H9 (cell line): ENCODE measurements at regions not wholly inside any gene's neighbourhood (a gene's known extent, or its start where the extent isn't known, plus 50 kb on each side); places are given as distances from the start of the nearest gene placed in this dataset.
A peak's percentile ranks its signal among the peaks of the same experiment; 100 is the strongest.

Source experiments
- DNase-seq: peaks from one replicate; pipeline ENCODE4 v3.0.0-alpha.2; 2017
- H2AFZ ChIP-seq: one replicate; pipeline ENCODE4 v1.6.1; 2013; ENCODE audit warnings: mild to moderate bottlenecking, low read length, control low read depth, moderate library complexity
- H2AK5ac ChIP-seq: 2 replicates; pipeline ENCODE4 v1.6.1; 2013; ENCODE audit warnings: low read length, control low read depth, mixed read lengths; ENCODE audit not compliant: insufficient read length
- H2BK120ac ChIP-seq: one replicate; pipeline ENCODE4 v1.6.1; 2013; ENCODE audit warnings: low read depth, mild to moderate bottlenecking, low read length, control low read depth, inconsistent platforms; ENCODE audit not compliant: poor library complexity, severe bottlenecking
- H2BK12ac ChIP-seq: 2 replicates; pipeline ENCODE4 v1.6.1; 2013; ENCODE audit warnings: low read length, control low read depth, mixed read lengths, low read depth; ENCODE audit not compliant: insufficient read length
- H2BK15ac ChIP-seq: 2 replicates; pipeline ENCODE4 v1.6.1; 2013; ENCODE audit warnings: low read depth, low read length, control low read depth
- H2BK20ac ChIP-seq: one replicate; pipeline ENCODE4 v1.6.1; 2013; ENCODE audit warnings: low read depth, mild to moderate bottlenecking, low read length, control low read depth, inconsistent platforms; ENCODE audit not compliant: poor library complexity, severe bottlenecking
- H2BK5ac ChIP-seq: 2 replicates; pipeline ENCODE4 v1.6.1; 2013; ENCODE audit warnings: low read length, control low read depth, mixed read lengths; ENCODE audit not compliant: insufficient read length
- H3K14ac ChIP-seq: 2 replicates; pipeline ENCODE4 v1.6.1; 2013; ENCODE audit warnings: low read length, control low read depth; ENCODE audit not compliant: insufficient read depth
- H3K18ac ChIP-seq: 2 replicates; pipeline ENCODE4 v1.6.1; 2013; ENCODE audit warnings: low read depth, mild to moderate bottlenecking, mixed read lengths, low read length, control low read depth; ENCODE audit not compliant: insufficient read length
- H3K23ac ChIP-seq: 2 replicates; pipeline ENCODE4 v1.6.1; 2013; ENCODE audit warnings: low read length, control low read depth, mixed read lengths, low read depth; ENCODE audit not compliant: insufficient read length
- H3K23me2 ChIP-seq: 2 replicates; pipeline ENCODE4 v1.6.1; 2013; ENCODE audit warnings: low read depth, mild to moderate bottlenecking, mixed read lengths, low read length, control low read depth; ENCODE audit not compliant: insufficient read length, poor library complexity, severe bottlenecking
- H3K27ac ChIP-seq: 2 replicates; pipeline ENCODE4 v1.5.1; 2013; ENCODE audit warnings: low read length, control low read depth, mixed read lengths, low read depth; ENCODE audit not compliant: insufficient read length
- H3K27me3 ChIP-seq: 2 replicates; pipeline ENCODE4 v1.6.1; 2013; ENCODE audit warnings: low read length, control low read depth, inconsistent platforms; ENCODE audit not compliant: insufficient read depth
- H3K4ac ChIP-seq: 2 replicates; pipeline ENCODE4 v1.6.1; 2013; ENCODE audit warnings: low read depth, mild to moderate bottlenecking, control low read depth, inconsistent platforms, low read length, moderate library complexity
- H3K4me1 ChIP-seq: 2 replicates; pipeline ENCODE4 v1.6.1; 2013; ENCODE audit warnings: low read length, control low read depth, inconsistent platforms; ENCODE audit not compliant: insufficient read depth
- H3K4me2 ChIP-seq: 2 replicates; pipeline ENCODE4 v1.6.1; 2013; ENCODE audit warnings: low read length, control low read depth, mixed read lengths; ENCODE audit not compliant: insufficient read length, insufficient read depth
- H3K56ac ChIP-seq: 2 replicates; pipeline ENCODE4 v1.6.1; 2013; ENCODE audit warnings: low read depth, mild to moderate bottlenecking, mixed read lengths, low read length, control low read depth; ENCODE audit not compliant: insufficient read length
- H3K79me1 ChIP-seq: 2 replicates; pipeline ENCODE4 v1.6.1; 2013; ENCODE audit warnings: low read depth, mild to moderate bottlenecking, moderate library complexity, low read length, control low read depth, inconsistent platforms; ENCODE audit not compliant: insufficient read depth, poor library complexity, severe bottlenecking
- H3K79me2 ChIP-seq: 2 replicates; pipeline ENCODE4 v1.6.1; 2013; ENCODE audit warnings: low read length, control low read depth, inconsistent platforms; ENCODE audit not compliant: insufficient read depth
- H3K9ac ChIP-seq: 2 replicates; pipeline ENCODE4 v1.6.1; 2013; ENCODE audit warnings: low read length, control low read depth, mixed read lengths; ENCODE audit not compliant: insufficient read length; ENCODE audit errors: extremely low read depth
- H3K9me3 ChIP-seq: one replicate; pipeline ENCODE4 v1.6.1; 2013; ENCODE audit warnings: low read depth, low read length, inconsistent platforms; ENCODE audit not compliant: control insufficient read depth
- H3T11ph ChIP-seq: one replicate; pipeline ENCODE4 v1.6.1; 2013; ENCODE audit warnings: mild to moderate bottlenecking, low read length, control low read depth, inconsistent platforms
- H4K20me1 ChIP-seq: one replicate; pipeline ENCODE4 v1.6.1; 2013; ENCODE audit not compliant: control insufficient read depth, insufficient read length, insufficient read depth
- H4K5ac ChIP-seq: 2 replicates; pipeline ENCODE4 v1.6.1; 2013; ENCODE audit warnings: low read depth, mild to moderate bottlenecking, mixed read lengths, low read length, control low read depth; ENCODE audit not compliant: insufficient read length
- H4K8ac ChIP-seq: replicated peaks from 2 replicates; pipeline ENCODE4 v1.6.1; 2013; ENCODE audit warnings: low read length, control low read depth, mixed read lengths, low read depth; ENCODE audit not compliant: insufficient read length
- H4K91ac ChIP-seq: 2 replicates; pipeline ENCODE4 v1.6.1; 2013; ENCODE audit warnings: low read depth, mild to moderate bottlenecking, moderate library complexity, mixed read lengths, low read length, control low read depth; ENCODE audit not compliant: insufficient read length
- H3K27ac Mint-ChIP-seq, 3 experiments: 2 replicates in 2 of 3; 3 replicates in 1 of 3; pipeline ENCODE4 v1.8.0; 2020 to 2021; ENCODE audit warnings: mixed read lengths in 3 of 3, mild to moderate bottlenecking in 1 of 3, moderate library complexity in 1 of 3
- H3K27me3 Mint-ChIP-seq: 2 replicates; pipeline ENCODE4 v1.8.0; 2021; ENCODE audit warnings: low read depth, mild to moderate bottlenecking, moderate library complexity, mixed read lengths
- H3K36me3 Mint-ChIP-seq, 3 experiments: 2 replicates in 2 of 3; 3 replicates in 1 of 3; pipeline ENCODE4 v1.8.0; 2020 to 2021; ENCODE audit warnings: low read depth in 3 of 3, mixed read lengths in 3 of 3; ENCODE audit not compliant: insufficient read depth in 1 of 3
- H3K4me1 Mint-ChIP-seq, 2 experiments: 2 replicates each; pipeline ENCODE4 v1.8.0; 2020; ENCODE audit warnings: mixed read lengths in 2 of 2
- H3K4me3 Mint-ChIP-seq, 2 experiments: 2 replicates in 1 of 2; 3 replicates in 1 of 2; pipeline ENCODE4 v1.8.0; 2020 to 2021; ENCODE audit warnings: mild to moderate bottlenecking in 2 of 2, mixed read lengths in 2 of 2, moderate library complexity in 1 of 2
- H3K9me3 Mint-ChIP-seq, 2 experiments: 2 replicates in 1 of 2; 3 replicates in 1 of 2; pipeline ENCODE4 v1.8.0; 2020; ENCODE audit warnings: mild to moderate bottlenecking in 2 of 2, mixed read lengths in 2 of 2, moderate library complexity in 1 of 2
- WGBS: extraction: QIAGEN DNeasy Blood & Tissue Kit; methylation state at CpG from one replicate; pipeline ENCODE4 v1.1.7; 2013; ENCODE audit warnings: missing lambda C conversion rate, low lambda C conversion rate, mixed read lengths; ENCODE audit not compliant: insufficient read length; ENCODE audit errors: extremely low coverage; 5-methylcytosine and 5-hydroxymethylcytosine counted together
- TF ChIP-seq, protein P1 (sequence below): fragments of 200-600 bp; sonication (generic); conservative IDR thresholded peaks from 3 replicates; pipeline ENCODE4 v1.8.0; 2021; ENCODE audit warnings: antibody characterized with exemption, mild to moderate bottlenecking

DNA sequence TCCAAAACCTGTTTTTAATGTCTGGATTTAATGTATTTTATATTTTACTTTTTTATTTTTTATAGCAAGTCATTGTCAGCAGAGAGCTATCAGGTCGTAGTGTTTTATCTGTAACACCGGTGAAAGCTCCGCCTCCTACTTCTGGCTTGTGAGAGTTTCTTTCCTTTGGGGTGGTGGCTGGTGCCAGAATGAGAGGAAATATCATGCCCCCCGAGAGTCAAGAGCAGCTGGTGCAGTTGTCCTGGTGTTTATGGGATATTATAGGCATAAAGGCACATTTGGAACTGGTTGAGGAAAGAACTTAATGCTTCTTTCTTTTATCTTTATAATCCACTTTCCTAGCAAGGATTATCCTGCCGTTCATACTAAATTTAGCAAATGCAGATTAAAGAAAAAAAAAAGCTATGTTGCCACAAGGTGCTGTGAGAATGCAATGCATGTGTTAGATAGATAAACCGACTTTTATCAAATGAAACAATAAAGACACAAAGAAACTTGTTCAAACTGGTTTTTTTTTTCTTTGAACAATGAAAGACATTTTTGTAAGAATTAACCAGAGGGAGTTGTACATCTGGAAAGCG, 260.1 kb upstream of the PLSCR5 start:
- no peak overlapping the region for H3K27ac ChIP-seq
- no CpG with 5 or more reads among the region's 7 CpGs for WGBS
- Mint-ChIP-seq H3K9me3 (no peaks in the 10 kb centered on the region), H3K27me3 (no peaks in the 10 kb centered on the region; the same call in 1 of the 2 replicates), H3K27ac (no peak overlapping the region), H3K36me3 (no peaks in the 10 kb centered on the region), H3K4me3 (no peak overlapping the region), H3K4me1 (no peaks in the 10 kb centered on the region; a peak in 1 of 4 replicates)
- no peak overlapping the region for H2BK12ac ChIP-seq
- no peak overlapping the region for H3K4me2 ChIP-seq
- H4K8ac ChIP-seq = no peak overlapping the region
- H3K79me1 ChIP-seq = no peaks in the 10 kb centered on the region
- no peak overlapping the region for H4K91ac ChIP-seq
- no peaks in the 10 kb centered on the region for H3K79me2 ChIP-seq
- H3K9me3 ChIP-seq = no peaks in the 10 kb centered on the region
- no peak overlapping the region for H3T11ph ChIP-seq
- H2AK5ac ChIP-seq = no peak overlapping the region
- H4K20me1 ChIP-seq = no peaks in the 10 kb centered on the region
- no peak overlapping the region for H2BK120ac ChIP-seq
- H2BK15ac ChIP-seq = no peak overlapping the region
- no peak overlapping the region for H3K14ac ChIP-seq
- no peaks in the 10 kb centered on the region for H3K4me1 ChIP-seq
- H2BK5ac ChIP-seq = no peak overlapping the region
- no peak overlapping the region for H3K56ac ChIP-seq
- H2AFZ ChIP-seq = peak overlapping the region; percentile 40
- H3K27me3 ChIP-seq = no peaks in the 10 kb centered on the region
- TF ChIP-seq, protein P1, sequence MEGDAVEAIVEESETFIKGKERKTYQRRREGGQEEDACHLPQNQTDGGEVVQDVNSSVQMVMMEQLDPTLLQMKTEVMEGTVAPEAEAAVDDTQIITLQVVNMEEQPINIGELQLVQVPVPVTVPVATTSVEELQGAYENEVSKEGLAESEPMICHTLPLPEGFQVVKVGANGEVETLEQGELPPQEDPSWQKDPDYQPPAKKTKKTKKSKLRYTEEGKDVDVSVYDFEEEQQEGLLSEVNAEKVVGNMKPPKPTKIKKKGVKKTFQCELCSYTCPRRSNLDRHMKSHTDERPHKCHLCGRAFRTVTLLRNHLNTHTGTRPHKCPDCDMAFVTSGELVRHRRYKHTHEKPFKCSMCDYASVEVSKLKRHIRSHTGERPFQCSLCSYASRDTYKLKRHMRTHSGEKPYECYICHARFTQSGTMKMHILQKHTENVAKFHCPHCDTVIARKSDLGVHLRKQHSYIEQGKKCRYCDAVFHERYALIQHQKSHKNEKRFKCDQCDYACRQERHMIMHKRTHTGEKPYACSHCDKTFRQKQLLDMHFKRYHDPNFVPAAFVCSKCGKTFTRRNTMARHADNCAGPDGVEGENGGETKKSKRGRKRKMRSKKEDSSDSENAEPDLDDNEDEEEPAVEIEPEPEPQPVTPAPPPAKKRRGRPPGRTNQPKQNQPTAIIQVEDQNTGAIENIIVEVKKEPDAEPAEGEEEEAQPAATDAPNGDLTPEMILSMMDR = no peak
- H4K5ac ChIP-seq = no peak overlapping the region
- no peak for DNase-seq
- H3K23me2 ChIP-seq = no peaks in the 10 kb centered on the region
- H2BK20ac ChIP-seq = no peak overlapping the region
- no peak overlapping the region for H3K9ac ChIP-seq
- no peak overlapping the region for H3K18ac ChIP-seq
- H3K23ac ChIP-seq = no peak overlapping the region
- H3K4ac ChIP-seq = no peak overlapping the region
